ENCODE measurements at regions not wholly inside any gene's neighbourhood (a gene's known extent, or its start where the extent isn't known, plus 50 kb on each side); places are given as distances from the start of the nearest gene placed in this dataset.
A peak's percentile ranks its signal among the peaks of the same experiment; 100 is the strongest.
"Not testable (repeated sequence)": the region's sequence is repeated elsewhere in the genome, so short reads cannot be mapped to it uniquely, and the experiment has no call there.

GRCh38 chr4:44978020-44978419 is 251.7 kb upstream of the GNPDA2 start:
- no peak for DNase-seq (ENCODE audit: low read depth in 2 of 2)

GRCh38 chr4:44965435-44966095 is 239.2 kb upstream of the GNPDA2 start:
- no peak for DNase-seq (ENCODE audit: low read depth in 2 of 2)

- DNase-seq (ENCODE audit: low read depth in 2 of 2): not testable (repeated sequence)
Measured at GRCh38 chr4:44964086-44964485, 237.7 kb upstream of the GNPDA2 start.

GRCh38 chr4:44961001-44961755 is 234.8 kb upstream of the GNPDA2 start:
- no peak for DNase-seq (ENCODE audit: low read depth in 2 of 2)

DNA sequence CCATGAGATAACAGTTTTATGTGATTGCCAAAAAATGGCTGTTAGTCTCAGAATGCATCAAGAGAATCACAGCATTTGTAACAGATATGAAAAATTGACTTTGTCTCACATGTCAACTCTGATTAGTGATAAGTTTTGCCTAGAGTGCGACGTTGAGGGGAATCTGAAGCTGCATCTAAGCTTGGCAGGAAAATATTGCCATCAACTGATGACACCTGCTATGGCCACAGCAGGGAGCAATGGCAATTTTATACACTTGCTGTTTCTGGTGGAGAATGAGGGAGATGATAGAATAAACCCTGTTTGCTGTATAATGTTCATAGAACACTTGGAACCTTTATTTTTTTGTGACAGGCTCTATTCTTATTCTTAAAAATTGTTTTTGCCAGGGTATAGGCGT is 205.4 kb upstream of the GNPDA2 start:
- DNase-seq (ENCODE audit: low read depth in 2 of 2): no peak

- DNase-seq (ENCODE audit: low read depth in 2 of 2): no peak
Measured at GRCh38 chr4:44928785-44929184, 202.4 kb upstream of the GNPDA2 start.

GRCh38 chr4:44927399-44928380 is 201.3 kb upstream of the GNPDA2 start:
- peak in 1 of 2 donors; percentile 15 for DNase-seq (ENCODE audit: low read depth in 2 of 2)

- DNase-seq (ENCODE audit: low read depth in 2 of 2): no peak
Measured at GRCh38 chr4:44916411-44916810, 190.1 kb upstream of the GNPDA2 start.

DNA sequence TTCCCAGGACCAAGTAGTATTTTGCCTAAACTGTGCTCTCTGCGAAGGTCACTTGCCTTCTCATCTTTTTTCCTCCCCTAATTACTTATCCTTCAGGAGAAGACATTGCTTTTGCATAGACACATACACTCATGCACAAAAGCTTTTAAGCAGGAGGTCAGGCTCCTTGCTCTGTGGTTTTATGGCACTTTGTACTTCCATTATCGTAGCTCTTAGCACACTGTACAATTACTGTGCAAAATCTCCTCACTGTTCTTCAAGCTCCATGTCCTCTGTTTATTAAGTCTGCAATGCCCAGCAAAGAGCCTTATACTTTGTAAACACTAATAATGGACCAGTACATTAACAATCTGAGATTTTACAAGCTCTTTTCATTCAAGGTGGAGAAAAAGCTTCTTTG is 188.4 kb upstream of the GNPDA2 start:
- no peak for DNase-seq (ENCODE audit: low read depth in 2 of 2)

DNA sequence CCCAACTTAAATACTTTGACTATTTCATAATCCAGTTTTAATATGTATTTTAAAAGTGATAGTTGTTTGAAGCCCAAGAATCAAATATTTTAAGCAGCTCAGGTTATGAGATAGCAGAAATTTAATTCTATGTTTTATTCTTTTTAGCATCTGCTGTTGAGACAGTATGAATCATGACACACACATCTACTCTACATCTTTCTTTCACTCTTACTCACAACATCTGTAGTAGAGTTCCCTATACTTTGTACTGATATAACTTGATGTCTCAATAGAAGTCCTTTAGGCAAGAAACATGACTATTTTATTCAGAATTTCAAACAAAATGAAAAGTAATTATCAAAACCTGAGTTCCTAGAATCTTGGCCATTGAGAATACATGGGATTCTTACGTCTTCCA is 187.9 kb upstream of the GNPDA2 start:
- DNase-seq (ENCODE audit: low read depth in 2 of 2): no peak

- DNase-seq (ENCODE audit: low read depth in 2 of 2): no peak
Measured at GRCh38 chr4:44912980-44913379, 186.6 kb upstream of the GNPDA2 start.

- DNase-seq (ENCODE audit: low read depth in 2 of 2): no peak
Measured at GRCh38 chr4:44908565-44908964, 182.2 kb upstream of the GNPDA2 start.

DNA sequence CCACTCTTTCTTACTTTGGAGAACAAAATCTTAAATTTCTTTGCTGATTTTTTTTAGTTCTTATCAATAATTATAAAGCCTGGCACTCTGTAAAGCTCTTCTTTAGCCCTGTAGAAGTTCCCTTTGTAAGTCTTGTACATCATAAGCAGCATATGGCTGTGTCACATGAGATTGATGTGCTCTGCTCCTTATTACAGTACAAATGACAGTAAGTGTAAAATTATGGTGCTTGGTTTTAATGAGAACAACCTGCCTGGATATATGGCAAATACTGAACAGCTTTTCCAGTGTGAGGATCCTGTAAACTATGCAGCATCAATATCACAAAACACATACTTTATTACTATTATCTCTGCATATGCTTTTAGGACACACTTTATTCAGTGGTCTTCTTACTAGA is 145.9 kb upstream of the GNPDA2 start:
- no peak for DNase-seq (ENCODE audit: low read depth in 2 of 2)

DNA sequence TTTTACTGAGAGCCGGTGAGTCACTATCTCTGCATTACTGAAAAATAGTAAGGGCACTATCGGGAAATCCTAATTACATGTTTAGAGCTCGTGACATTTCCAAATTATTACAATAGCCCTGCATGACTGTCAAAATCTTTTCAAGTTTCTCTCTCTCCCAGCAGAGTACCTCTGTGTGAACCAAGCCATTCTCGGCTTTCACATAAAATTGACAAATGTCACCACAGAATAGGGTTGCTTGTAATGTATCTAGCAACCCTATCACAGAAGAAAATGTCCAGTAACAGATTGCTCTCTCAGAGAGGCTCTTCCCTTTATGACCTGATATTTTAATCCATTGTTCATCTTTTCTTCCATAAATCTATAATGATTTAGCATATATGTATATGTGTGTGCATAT is 144.8 kb upstream of the GNPDA2 start:
- no peak for DNase-seq (ENCODE audit: low read depth in 2 of 2)

GRCh38 chr4:44869985-44870384 is 143.6 kb upstream of the GNPDA2 start:
- no peak for DNase-seq (ENCODE audit: low read depth in 2 of 2)

GRCh38 chr4:44869222-44869882 is 143.0 kb upstream of the GNPDA2 start:
- no peak for DNase-seq (ENCODE audit: low read depth in 2 of 2)

DNA sequence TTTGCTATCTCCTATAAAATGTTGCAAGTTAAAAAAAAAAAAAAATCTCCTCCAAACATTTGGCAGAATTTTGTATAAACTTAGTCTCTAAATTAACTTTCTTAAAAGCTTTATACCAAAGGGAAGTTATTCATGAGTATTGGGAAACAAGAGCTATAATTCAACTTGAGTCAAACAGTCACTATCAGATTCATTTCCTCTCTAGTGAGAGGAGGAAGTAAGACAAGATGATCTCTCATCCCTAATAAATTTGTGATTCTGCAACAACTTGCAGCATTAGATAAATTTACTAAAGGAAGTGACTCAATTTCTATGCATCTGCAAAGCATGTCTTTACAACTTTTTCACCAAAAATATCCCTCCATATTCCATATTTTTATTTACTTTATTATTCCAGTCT is 135.4 kb upstream of the GNPDA2 start:
- no peak for DNase-seq (ENCODE audit: low read depth in 2 of 2)

- DNase-seq (ENCODE audit: low read depth in 2 of 2): no peak
Measured at GRCh38 chr4:44859477-44859876, 133.1 kb upstream of the GNPDA2 start.

GRCh38 chr4:44848466-44848865 is 122.1 kb upstream of the GNPDA2 start:
- DNase-seq (ENCODE audit: low read depth in 2 of 2): no peak

GRCh38 chr4:44845993-44846392 is 119.6 kb upstream of the GNPDA2 start:
- DNase-seq (ENCODE audit: low read depth in 2 of 2): no peak

- no peak for DNase-seq (ENCODE audit: low read depth in 2 of 2)
Measured at GRCh38 chr4:44845309-44845708, 119.0 kb upstream of the GNPDA2 start.

DNA sequence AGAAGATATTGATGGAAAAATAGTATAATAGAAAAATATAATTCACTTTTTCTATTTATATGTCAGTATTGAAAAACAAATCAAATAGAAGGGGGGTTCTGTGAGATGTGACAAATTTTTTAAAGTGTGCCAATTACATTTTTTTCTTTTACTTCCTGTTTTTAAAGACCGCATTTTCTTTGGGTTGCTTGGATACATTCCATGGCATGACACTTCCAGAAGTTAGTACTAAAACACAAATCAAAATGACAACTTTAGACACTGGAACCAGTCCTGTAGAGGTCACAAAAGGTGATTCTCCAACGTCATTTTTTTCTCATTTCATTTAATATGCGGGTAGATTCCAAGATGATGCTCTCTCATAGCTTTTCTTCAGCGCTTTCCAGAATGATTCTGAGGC is 116.2 kb upstream of the GNPDA2 start:
- no peak for DNase-seq (ENCODE audit: low read depth in 2 of 2)
